ENCODE measurements at regions not wholly inside any gene's neighbourhood (a gene's known extent, or its start where the extent isn't known, plus 50 kb on each side); places are given as distances from the start of the nearest gene placed in this dataset.

DNA sequence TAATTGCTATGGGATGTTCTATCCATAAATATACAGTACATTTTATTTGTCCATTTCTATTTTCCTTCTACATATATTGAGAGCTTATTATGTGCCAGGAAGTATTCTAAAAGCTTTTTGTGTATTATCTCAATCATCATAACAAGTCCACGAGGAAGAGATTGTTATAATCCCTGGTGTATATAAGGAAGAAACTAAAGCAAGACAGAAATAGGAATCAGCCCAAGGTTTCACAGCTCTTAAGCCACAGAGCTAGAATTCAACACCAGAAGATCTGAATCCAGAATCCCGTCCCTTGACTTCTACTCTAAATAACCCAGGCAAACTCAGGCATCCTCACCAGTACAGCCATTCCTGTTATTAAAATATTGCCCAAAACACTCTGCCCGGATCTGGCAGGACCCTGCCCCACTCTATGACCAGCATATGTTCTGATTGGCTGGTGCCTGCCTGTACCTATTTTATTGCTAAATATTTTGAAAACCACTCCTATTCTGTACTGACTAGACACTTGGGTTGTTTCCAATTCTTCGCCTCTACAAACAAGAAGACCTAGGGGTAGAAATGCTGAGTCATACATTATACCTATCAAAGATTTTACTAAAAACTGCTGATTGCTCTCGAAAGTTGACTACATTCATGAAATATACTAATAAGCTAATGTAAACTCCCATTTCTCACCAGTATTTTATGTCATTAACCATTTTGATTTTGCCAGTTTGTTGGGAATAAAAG, 297.4 kb downstream of the ENC1 start:
- DNase-seq (ENCODE audit: low read depth in 2 of 2), result no peak

DNA sequence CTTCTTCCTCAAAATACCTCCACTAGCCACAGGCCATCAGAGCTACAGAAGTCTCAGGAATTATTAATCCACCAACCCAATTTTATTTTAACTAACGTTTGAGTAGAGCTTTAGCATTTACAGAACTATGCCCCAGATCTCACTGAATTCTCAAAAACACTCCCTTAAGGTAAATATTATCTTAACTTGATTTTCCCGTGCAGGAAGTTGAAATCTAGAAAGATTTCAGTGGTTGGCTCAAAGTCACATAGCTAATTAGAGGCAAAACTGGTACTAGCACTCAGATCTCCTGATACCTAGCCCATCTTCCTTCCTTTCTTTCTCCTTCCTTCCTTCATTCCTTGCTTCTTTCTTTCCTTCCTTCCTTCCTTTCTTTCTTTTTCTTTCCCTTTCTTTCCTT, 298.3 kb downstream of the ENC1 start:
- no peak for DNase-seq (ENCODE audit: low read depth in 2 of 2)

DNA sequence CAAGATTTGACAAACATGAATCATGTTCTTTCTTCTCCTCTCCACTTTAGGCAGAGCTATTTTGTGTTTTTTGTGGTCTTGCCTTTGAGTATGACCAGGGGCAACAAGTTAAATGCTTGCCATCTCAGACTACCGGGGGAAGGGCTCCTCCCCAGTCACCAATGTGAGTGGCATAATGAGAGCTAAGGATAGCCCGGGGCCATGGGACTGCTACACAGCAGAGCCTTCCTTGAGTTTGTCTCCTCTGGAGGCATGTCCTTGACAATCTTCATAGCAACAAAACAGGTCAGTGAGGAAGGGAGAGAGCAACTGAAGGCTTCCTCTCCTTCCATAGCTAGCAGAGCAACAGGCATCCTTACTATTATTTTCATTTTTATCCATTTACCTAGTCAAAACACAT, 299.3 kb downstream of the ENC1 start:
- DNase-seq (ENCODE audit: low read depth in 2 of 2), result no peak

GRCh38 chr5:74340476-74340875, 300.1 kb downstream of the ENC1 start:
- DNase-seq (ENCODE audit: low read depth in 2 of 2), result no peak

DNA sequence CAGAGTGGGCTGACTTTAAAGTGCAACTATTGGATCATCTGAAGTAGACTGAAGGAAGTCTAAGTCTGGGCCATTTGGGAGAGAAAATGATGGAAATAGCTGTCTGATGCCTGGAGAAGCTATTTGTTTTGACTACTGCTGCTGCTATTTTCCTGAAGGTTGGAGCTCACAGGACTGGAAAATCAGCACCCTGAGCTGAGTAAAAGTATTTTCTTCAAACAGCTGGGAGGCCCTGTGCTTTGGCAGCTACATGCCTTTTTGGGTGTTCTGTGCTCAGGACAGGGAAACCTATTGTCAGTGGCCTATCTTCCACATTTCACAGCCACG, 302.6 kb downstream of the ENC1 start:
- DNase-seq (ENCODE audit: low read depth in 2 of 2), result no peak

- DNase-seq (ENCODE audit: low read depth in 2 of 2), result no peak
These were observed 303.1 kb downstream of the ENC1 start for GRCh38 chr5:74337254-74337983.

GRCh38 chr5:74336297-74336696, 304.2 kb downstream of the ENC1 start:
- DNase-seq (ENCODE audit: low read depth in 2 of 2), result no peak

DNA sequence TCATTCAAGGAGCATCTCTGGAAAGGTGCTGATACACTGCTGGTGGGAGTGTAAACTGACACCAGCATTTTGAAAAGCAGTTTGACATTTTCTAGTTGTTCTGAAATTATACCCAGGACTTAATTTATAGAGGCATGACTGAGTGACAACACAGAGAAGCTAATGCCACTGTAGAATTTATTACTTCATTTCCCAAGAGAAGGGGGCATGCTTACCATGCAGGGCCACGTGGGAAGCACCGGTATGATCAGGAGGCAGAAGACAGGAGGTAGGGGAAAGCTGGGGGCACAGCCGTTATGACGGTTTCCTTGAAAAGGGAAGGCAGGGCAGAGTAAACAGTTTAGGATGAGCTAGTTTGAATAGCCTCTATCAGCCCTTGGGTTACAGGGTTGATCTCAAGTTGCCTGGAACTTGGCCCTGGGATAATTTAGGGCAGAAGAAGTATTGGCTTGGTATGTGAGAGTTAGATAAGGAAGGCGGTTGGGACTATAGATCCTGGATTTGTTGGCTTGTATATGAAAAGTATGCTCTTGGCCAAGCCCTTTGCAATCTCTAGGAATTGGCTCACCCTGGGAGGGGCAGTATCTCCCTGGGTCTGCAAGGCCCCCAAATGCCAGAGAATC, 305.7 kb downstream of the ENC1 start:
- DNase-seq (ENCODE audit: low read depth in 2 of 2), result no peak

DNA sequence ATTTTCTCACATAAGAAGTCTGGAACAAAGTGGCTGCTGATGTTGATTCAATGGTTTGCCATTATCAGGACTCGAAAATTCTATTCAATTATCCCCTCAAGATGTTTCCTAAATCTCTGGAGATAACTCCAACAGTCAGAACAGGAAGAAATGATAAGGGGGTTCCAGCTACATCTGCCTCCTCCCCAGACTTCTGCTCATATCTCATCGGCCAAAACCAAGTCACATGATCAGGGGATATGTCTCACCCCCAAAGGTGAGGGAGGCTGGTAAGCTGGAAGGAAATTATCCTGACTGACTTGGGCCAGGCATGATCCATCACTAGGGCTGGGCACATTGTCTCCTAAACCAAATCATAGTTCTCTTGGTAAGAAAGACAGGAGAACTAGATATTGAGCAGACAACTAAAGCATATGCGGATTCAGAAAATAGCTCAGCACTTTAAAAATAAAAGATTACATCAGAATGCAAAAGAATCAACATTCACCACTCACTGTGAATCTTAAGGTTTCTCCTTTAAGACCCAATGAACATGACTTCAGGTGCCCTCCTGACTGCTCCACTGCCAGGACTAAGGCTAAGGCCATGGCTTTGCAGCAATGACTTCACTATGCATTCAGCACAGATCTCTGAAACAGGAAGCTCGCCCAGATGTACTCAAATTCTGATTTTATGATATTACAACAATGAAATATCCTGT, 306.3 kb downstream of the ENC1 start:
- no peak for DNase-seq (ENCODE audit: low read depth in 2 of 2)

DNA sequence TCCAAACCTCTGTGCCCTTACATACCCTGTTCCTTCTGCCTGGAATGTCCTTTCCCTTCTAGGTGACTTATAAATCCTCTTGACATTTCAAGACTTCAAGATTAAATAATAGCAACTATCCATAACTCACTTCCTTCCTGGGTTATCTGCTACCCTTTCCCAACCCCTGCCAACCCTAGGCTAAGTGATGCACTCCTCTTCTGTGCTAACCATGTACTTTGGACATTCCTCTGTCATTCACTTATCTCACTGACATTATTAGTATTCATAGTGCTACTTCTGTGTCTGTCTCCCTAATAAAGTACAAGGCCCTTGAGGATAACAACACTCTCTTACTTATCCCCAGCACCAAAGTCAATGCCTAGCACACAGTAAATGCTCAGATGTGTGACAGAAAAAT, 307.1 kb downstream of the ENC1 start:
- no peak for DNase-seq (ENCODE audit: low read depth in 2 of 2)

DNA sequence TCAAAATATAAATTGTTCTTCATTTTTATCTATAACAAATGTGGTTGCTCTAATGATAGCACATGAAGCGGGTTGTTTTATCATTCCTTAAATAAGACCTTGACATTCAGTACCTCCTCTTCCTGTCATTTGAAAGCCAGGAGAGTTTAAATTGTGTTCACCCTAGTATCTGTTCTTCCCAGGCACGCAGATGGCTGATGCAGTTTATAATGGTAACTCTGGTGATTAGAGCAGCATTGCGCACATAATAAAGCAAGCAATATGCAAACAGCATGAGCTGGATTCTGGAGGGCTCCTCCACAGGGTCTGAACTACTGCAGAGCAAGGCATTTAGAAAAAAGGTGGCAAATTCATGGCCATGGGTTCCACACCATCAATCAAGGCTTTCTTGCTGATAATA, 307.8 kb downstream of the ENC1 start:
- no peak for DNase-seq (ENCODE audit: low read depth in 2 of 2)

DNA sequence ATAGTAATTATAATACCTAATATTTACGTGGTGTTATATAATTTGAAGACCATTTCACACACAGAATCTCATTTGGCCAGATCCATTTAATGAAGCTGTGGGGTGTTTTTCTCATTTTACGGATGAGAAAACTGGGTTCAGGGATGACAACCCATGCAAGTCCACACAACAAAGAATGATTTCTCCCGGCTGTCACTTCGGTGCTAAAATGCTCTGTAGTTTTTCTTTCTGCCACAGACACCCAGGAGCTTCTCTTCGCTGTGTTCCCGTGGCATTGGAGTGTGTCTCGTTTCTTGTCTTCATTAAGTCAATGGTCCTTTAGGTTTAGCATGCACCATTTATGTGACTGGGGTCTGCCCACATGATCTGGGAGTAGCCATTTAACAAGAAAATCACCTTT, 308.5 kb downstream of the ENC1 start:
- DNase-seq (ENCODE audit: low read depth in 2 of 2), result no peak

DNA sequence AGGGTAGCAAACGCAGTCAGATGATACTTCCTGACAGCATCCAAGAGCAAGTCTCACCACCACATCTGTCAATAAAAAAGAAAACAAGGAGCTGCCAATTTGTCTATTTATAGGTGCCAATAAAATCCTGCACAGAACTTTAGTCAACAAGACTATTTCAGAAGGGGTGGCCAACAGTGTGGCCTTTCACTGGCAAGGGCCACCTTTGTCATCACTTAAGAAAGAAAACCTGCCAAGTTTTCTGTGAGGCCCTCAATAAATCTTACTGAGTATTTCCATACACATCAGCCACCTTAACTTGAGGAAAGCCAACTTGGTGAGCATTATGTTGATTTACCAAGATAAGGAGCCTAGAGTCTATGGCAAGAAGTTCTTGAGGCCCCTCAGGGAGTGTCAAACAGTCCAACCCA, 312.3 kb downstream of the ENC1 start:
- no peak for DNase-seq (ENCODE audit: low read depth in 2 of 2)

DNA sequence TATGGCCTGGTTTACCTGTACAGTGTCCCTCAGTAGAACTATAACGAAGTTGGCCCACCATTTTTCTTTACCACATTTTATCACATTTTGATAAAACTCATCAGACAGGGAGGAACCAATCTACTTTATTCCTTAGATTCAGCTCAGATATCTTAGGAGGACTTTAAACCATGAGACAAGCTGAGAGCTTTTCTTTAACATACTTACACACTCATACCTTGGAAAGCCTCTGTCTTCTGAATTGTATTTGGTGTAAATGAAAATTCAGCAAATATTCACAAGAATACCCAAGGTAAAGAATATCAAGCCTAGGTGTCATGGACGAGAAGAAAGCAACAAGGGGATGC, 313.2 kb downstream of the ENC1 start:
- DNase-seq (ENCODE audit: low read depth in 2 of 2), result no peak

DNA sequence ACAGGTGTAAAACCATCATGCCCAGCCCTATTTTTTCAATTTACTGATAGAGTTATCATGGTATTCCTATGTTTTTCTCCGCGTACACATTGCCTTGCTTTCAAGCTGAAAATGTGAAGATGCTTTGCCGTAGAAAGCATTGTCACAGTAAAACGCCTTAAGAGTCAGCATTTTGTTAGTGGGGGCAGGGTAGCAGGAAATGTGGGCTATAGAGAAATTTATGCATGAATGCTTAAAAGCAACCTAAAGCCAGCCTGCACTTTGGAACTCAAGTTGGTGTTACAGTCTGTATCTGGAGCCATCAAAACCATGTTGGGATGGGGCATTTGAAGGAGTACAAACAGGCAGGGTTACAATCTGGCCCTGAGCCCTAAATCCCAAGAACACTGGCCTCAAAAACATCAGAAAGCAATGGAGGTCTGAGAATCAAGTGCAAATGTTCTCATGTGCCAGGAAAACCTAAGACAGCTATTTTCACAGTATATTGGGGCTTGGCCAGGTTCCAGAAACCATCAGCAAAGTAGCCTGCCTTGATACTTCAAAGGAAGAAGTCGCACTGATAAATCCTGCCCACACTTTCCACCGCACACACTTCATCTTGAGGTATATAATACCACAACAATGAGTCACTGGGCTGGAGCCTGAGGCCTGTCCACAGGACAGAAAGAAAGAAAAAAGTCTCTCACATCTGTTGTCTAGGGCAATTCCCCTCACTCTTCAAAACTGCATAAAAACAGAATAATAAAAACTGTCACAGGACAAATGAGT, 313.8 kb downstream of the ENC1 start:
- peak; percentile 5 to 26 for DNase-seq (ENCODE audit: low read depth in 2 of 2)

DNA sequence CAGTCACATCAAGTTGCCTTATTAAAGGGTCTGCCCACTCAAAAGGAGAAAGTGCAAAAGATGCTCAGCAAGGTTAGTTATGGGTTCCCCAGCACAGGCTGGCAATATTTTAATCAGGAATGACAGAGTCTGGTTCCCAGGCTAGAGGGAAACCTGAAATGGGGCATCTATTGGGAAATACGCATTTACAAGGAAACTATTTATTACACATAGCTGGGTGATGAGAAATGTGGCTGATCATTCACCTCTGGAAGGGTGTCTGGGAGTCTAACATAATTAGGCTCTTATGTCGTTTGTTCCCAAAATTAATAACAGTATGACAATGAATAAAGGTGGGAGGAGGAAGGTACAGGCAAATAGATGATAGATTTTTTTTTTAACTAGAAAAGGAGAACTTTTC, 314.7 kb downstream of the ENC1 start:
- DNase-seq (ENCODE audit: low read depth in 2 of 2), result no peak

DNA sequence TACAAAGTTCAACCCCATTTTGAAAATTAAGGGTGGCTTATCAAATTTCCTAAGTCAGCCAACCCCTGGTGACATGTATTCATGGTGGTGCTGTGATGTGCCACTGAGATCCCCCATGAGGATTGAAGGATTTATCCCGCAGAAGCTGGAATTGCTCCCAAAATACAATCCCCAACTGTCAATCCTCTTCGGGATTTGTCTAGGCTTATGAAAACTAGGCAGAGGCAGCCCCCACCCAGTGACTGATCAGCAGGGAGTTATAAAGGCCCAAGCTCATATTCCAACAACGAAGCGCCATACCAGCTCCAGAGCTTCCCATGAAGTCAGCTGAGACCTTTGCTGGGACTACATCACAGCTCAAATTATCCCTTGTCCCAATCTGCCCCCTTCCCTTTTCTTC, 316.0 kb downstream of the ENC1 start:
- no peak for DNase-seq (ENCODE audit: low read depth in 2 of 2)

DNA sequence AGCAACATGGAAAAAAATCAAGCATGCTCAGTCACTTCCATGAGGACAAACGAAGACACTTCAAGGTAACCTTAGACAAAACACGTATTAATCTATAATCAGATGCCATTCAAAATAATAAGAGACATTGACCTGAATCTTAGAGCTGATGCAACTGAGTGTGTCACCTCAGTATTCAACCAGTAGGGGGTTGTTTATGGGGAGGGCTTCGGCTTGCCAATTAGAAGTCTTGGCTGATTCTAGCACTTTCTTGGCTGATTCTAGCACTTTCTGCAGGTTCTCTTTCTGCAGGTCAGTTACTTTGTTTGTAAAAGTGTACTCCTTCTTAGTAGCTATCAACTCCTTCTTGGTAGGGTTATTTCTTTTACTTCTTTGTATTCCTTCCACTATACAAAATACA, 317.6 kb downstream of the ENC1 start:
- DNase-seq (ENCODE audit: low read depth in 2 of 2), result no peak

GRCh38 chr5:74322191-74322590, 318.3 kb downstream of the ENC1 start:
- no peak for DNase-seq (ENCODE audit: low read depth in 2 of 2)

DNA sequence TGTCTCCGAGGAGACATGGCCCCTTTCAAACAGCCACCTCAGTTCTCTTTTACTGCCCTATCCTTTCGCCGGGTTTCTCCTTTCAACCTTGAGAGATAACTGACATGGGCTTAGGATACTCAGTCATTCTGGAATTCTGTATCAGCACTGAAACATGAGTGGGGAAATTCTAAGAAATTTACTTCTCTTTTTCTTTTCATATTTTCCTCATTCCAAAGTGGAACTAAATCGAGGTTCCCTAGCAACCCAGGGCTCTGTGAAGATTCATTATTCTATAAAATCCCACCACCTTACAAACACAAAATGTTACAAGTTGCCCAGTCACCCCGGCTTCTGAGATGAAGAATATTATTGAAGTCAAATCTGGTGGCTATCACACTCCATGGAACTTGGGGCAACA, 319.2 kb downstream of the ENC1 start:
- DNase-seq (ENCODE audit: low read depth in 2 of 2), result no peak

DNA sequence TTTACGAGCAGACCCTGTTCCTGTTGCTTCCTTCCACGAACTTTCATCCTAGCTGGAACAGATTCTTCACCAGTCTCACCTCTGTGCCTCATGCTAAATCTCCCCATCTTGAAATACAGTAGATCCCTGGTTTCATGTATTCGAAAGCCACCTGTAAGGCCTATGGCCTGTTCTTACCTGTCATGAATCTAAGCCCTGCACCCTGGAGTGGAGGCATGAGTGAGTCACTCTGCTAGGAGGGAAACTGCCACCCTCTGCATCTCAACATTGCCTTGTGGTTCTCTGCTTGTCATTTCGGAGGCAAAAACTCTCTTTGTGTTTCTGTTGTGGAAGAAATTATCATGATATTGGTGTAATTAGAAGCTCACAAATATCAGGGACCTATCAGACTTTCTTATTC, 320.0 kb downstream of the ENC1 start:
- DNase-seq (ENCODE audit: low read depth in 2 of 2), result no peak

- no peak for DNase-seq (ENCODE audit: low read depth in 2 of 2)
These were observed 321.5 kb downstream of the ENC1 start for GRCh38 chr5:74319076-74319475.
